ENCODE measurements at regions not wholly inside any gene's neighbourhood (a gene's known extent, or its start where the extent isn't known, plus 50 kb on each side); places are given as distances from the start of the nearest gene placed in this dataset.
"Not testable (repeated sequence)": the region's sequence is repeated elsewhere in the genome, so short reads cannot be mapped to it uniquely, and the experiment has no call there.

- no peaks in the 10 kb centered on the region for H3K36me3 Mint-ChIP-seq (ENCODE audit: insufficient read depth in 2 of 2)
- no peaks in the 10 kb centered on the region for H3K27me3 Mint-ChIP-seq (ENCODE audit: low read depth)
- no peak for ATAC-seq (replicated peaks in 1 of 2)
- no peak for DNase-seq
- H3K4me1 Mint-ChIP-seq (ENCODE audit: low read depth): no peaks in the 10 kb centered on the region
- H3K9me3 Mint-ChIP-seq: peaks cover 1 to 4% of the 10 kb centered on the region in 2 donors
- H3K4me3 Mint-ChIP-seq: no peak overlapping the region
- no peak overlapping the region for H3K27ac Mint-ChIP-seq
Observed at GRCh38 chr13:87952377-87952776, 281.2 kb downstream of the SLITRK5 start.

- ATAC-seq (replicated peaks in 1 of 2) (no peak), DNase-seq (no peak)
- Mint-ChIP-seq H3K36me3 (ENCODE audit: insufficient read depth in 2 of 2) (no peaks in the 10 kb centered on the region), H3K4me3 (no peak overlapping the region), H3K4me1 (ENCODE audit: low read depth) (no peaks in the 10 kb centered on the region), H3K27ac (no peak overlapping the region), H3K27me3 (ENCODE audit: low read depth) (no peaks in the 10 kb centered on the region), H3K9me3 (peaks cover 1 to 4% of the 10 kb centered on the region in 2 donors)
Observed at GRCh38 chr13:87953381-87953780, 282.2 kb downstream of the SLITRK5 start.

GRCh38 chr13:87954091-87954490, 282.9 kb downstream of the SLITRK5 start:
- no peaks in the 10 kb centered on the region for H3K4me1 Mint-ChIP-seq (ENCODE audit: low read depth)
- H3K27me3 Mint-ChIP-seq (ENCODE audit: low read depth): no peaks in the 10 kb centered on the region

GRCh38 chr13:87961546-87961945, 290.4 kb downstream of the SLITRK5 start:
- H3K27me3 Mint-ChIP-seq (ENCODE audit: low read depth): no peaks in the 10 kb centered on the region
- no peak overlapping the region for H3K27ac Mint-ChIP-seq
- no peaks in the 10 kb centered on the region for H3K36me3 Mint-ChIP-seq (ENCODE audit: insufficient read depth in 2 of 2)

More at GRCh38 chr13:87954091-87954490, 282.9 kb downstream of the SLITRK5 start:
- H3K9me3 Mint-ChIP-seq: peaks cover 1 to 4% of the 10 kb centered on the region in 2 donors
- ATAC-seq (replicated peaks in 1 of 2) (no peak), DNase-seq (no peak)
- H3K4me3 Mint-ChIP-seq: no peak overlapping the region
- H3K36me3 Mint-ChIP-seq (ENCODE audit: insufficient read depth in 2 of 2): no peaks in the 10 kb centered on the region
- H3K27ac Mint-ChIP-seq: no peak overlapping the region

GRCh38 chr13:87972568-87972967, 301.4 kb downstream of the SLITRK5 start:
- H3K27ac Mint-ChIP-seq: no peak overlapping the region

More at GRCh38 chr13:87961546-87961945, 290.4 kb downstream of the SLITRK5 start:
- Mint-ChIP-seq H3K4me3 (no peak overlapping the region), H3K4me1 (ENCODE audit: low read depth) (no peaks in the 10 kb centered on the region), H3K9me3 (peaks cover 3 to 5% of the 10 kb centered on the region in 2 donors)
- ATAC-seq (replicated peaks in 1 of 2) (no peak), DNase-seq (no peak)

GRCh38 chr13:87975035-87975434, 303.9 kb downstream of the SLITRK5 start:
- H3K27ac Mint-ChIP-seq: no peak overlapping the region

More at GRCh38 chr13:87972568-87972967, 301.4 kb downstream of the SLITRK5 start:
- no peaks in the 10 kb centered on the region for H3K27me3 Mint-ChIP-seq (ENCODE audit: low read depth)
- no peak overlapping the region for H3K4me3 Mint-ChIP-seq
- no peak for ATAC-seq (replicated peaks in 1 of 2)
- H3K9me3 Mint-ChIP-seq: peaks cover 1 to 5% of the 10 kb centered on the region in 2 donors
- H3K36me3 Mint-ChIP-seq (ENCODE audit: insufficient read depth in 2 of 2): no peaks in the 10 kb centered on the region
- no peaks in the 10 kb centered on the region for H3K4me1 Mint-ChIP-seq (ENCODE audit: low read depth)
- DNase-seq: no peak

GRCh38 chr13:87976650-87977049, 305.5 kb downstream of the SLITRK5 start:
- DNase-seq; H3K27me3 Mint-ChIP-seq (ENCODE audit: low read depth); H3K4me3 Mint-ChIP-seq; H3K9me3 Mint-ChIP-seq; ATAC-seq (replicated peaks in 1 of 2); H3K36me3 Mint-ChIP-seq (ENCODE audit: insufficient read depth in 2 of 2); H3K27ac Mint-ChIP-seq; H3K4me1 Mint-ChIP-seq (ENCODE audit: low read depth): not testable (repeated sequence)

More at GRCh38 chr13:87975035-87975434, 303.9 kb downstream of the SLITRK5 start:
- Mint-ChIP-seq H3K36me3 (ENCODE audit: insufficient read depth in 2 of 2) (no peaks in the 10 kb centered on the region), H3K4me3 (no peak overlapping the region), H3K9me3 (peaks cover 1 to 5% of the 10 kb centered on the region in 2 donors), H3K27me3 (ENCODE audit: low read depth) (no peaks in the 10 kb centered on the region), H3K4me1 (ENCODE audit: low read depth) (no peaks in the 10 kb centered on the region)
- DNase-seq (no peak), ATAC-seq (replicated peaks in 1 of 2) (no peak)

- Mint-ChIP-seq H3K4me1 (ENCODE audit: low read depth) (no peaks in the 10 kb centered on the region), H3K9me3 (peaks cover 2 to 3% of the 10 kb centered on the region in 2 donors), H3K27ac (no peak overlapping the region), H3K36me3 (ENCODE audit: insufficient read depth in 2 of 2) (no peaks in the 10 kb centered on the region), H3K4me3 (no peak overlapping the region), H3K27me3 (ENCODE audit: low read depth) (no peaks in the 10 kb centered on the region)
- ATAC-seq (replicated peaks in 1 of 2) (no peak), DNase-seq (no peak)
Observed at GRCh38 chr13:87981416-87981815, 310.2 kb downstream of the SLITRK5 start.

GRCh38 chr13:87982400-87982799, 311.2 kb downstream of the SLITRK5 start:
- ATAC-seq (replicated peaks in 1 of 2): no peak
- no peak overlapping the region for H3K27ac Mint-ChIP-seq
- no peaks in the 10 kb centered on the region for H3K36me3 Mint-ChIP-seq (ENCODE audit: insufficient read depth in 2 of 2)
- H3K4me3 Mint-ChIP-seq: no peak overlapping the region
- no peaks in the 10 kb centered on the region for H3K4me1 Mint-ChIP-seq (ENCODE audit: low read depth)
- peaks cover 2 to 3% of the 10 kb centered on the region in 2 donors for H3K9me3 Mint-ChIP-seq
- no peak for DNase-seq
- no peaks in the 10 kb centered on the region for H3K27me3 Mint-ChIP-seq (ENCODE audit: low read depth)

- H3K4me1 Mint-ChIP-seq (ENCODE audit: low read depth): no peaks in the 10 kb centered on the region
- H3K36me3 Mint-ChIP-seq (ENCODE audit: insufficient read depth in 2 of 2): no peaks in the 10 kb centered on the region
- no peak overlapping the region for H3K4me3 Mint-ChIP-seq
- DNase-seq: no peak
- H3K9me3 Mint-ChIP-seq: peaks cover 2 to 5% of the 10 kb centered on the region in 2 donors
- H3K27me3 Mint-ChIP-seq (ENCODE audit: low read depth): no peaks in the 10 kb centered on the region
- no peak for ATAC-seq (replicated peaks in 1 of 2)
- H3K27ac Mint-ChIP-seq: no peak overlapping the region
Observed at GRCh38 chr13:87986639-87987250, 315.6 kb downstream of the SLITRK5 start.

- H3K27me3 Mint-ChIP-seq (ENCODE audit: low read depth): no peaks in the 10 kb centered on the region
- no peaks in the 10 kb centered on the region for H3K36me3 Mint-ChIP-seq (ENCODE audit: insufficient read depth in 2 of 2)
- H3K4me3 Mint-ChIP-seq: no peak overlapping the region
- H3K4me1 Mint-ChIP-seq (ENCODE audit: low read depth): no peaks in the 10 kb centered on the region
- H3K9me3 Mint-ChIP-seq: peaks cover 7 to 12% of the 10 kb centered on the region in 2 donors
- ATAC-seq (replicated peaks in 1 of 2): no peak
- no peak overlapping the region for H3K27ac Mint-ChIP-seq
- DNase-seq: no peak
Observed at GRCh38 chr13:87998081-87998480, 326.9 kb downstream of the SLITRK5 start.

GRCh38 chr13:87999240-87999700, 328.1 kb downstream of the SLITRK5 start:
- H3K4me1 Mint-ChIP-seq (ENCODE audit: low read depth): no peaks in the 10 kb centered on the region
- H3K4me3 Mint-ChIP-seq: no peak overlapping the region
- no peak overlapping the region for H3K27ac Mint-ChIP-seq
- no peaks in the 10 kb centered on the region for H3K36me3 Mint-ChIP-seq (ENCODE audit: insufficient read depth in 2 of 2)
- DNase-seq: no peak
- H3K9me3 Mint-ChIP-seq: peaks cover 3 to 12% of the 10 kb centered on the region in 2 donors
- no peak for ATAC-seq (replicated peaks in 1 of 2)
- no peaks in the 10 kb centered on the region for H3K27me3 Mint-ChIP-seq (ENCODE audit: low read depth)

- Mint-ChIP-seq H3K9me3 (peaks cover 2 to 12% of the 10 kb centered on the region in 2 donors), H3K36me3 (ENCODE audit: insufficient read depth in 2 of 2) (no peaks in the 10 kb centered on the region), H3K4me1 (ENCODE audit: low read depth) (no peaks in the 10 kb centered on the region), H3K4me3 (no peak overlapping the region), H3K27me3 (ENCODE audit: low read depth) (no peaks in the 10 kb centered on the region), H3K27ac (no peak overlapping the region)
- no peak for DNase-seq
- ATAC-seq (replicated peaks in 1 of 2): no peak
Observed at GRCh38 chr13:87999788-88000187, 328.6 kb downstream of the SLITRK5 start.

- peaks cover 4 to 12% of the 10 kb centered on the region in 2 donors for H3K9me3 Mint-ChIP-seq
- DNase-seq: no peak
- no peaks in the 10 kb centered on the region for H3K36me3 Mint-ChIP-seq (ENCODE audit: insufficient read depth in 2 of 2)
- H3K27ac Mint-ChIP-seq: no peak overlapping the region
- ATAC-seq (replicated peaks in 1 of 2): no peak
- H3K27me3 Mint-ChIP-seq (ENCODE audit: low read depth): no peaks in the 10 kb centered on the region
- H3K4me1 Mint-ChIP-seq (ENCODE audit: low read depth): no peaks in the 10 kb centered on the region
- H3K4me3 Mint-ChIP-seq: no peak overlapping the region
Observed at GRCh38 chr13:88000239-88000638, 329.1 kb downstream of the SLITRK5 start.
